ENCODE measurements at regions not wholly inside any gene's neighbourhood (a gene's known extent, or its start where the extent isn't known, plus 50 kb on each side); places are given as distances from the start of the nearest gene placed in this dataset.

- CTCF ChIA-PET: no interaction called here
- Mint-ChIP-seq H3K4me3 (no peak overlapping the region), H3K36me3 (ENCODE audit: low read depth) (no peaks in the 10 kb centered on the region), H3K4me1 (ENCODE audit: low read depth) (no peaks in the 10 kb centered on the region), H3K27ac (no peak overlapping the region), H3K27me3 (ENCODE audit: low read depth) (no peaks in the 10 kb centered on the region), H3K9me3 (peaks cover 2% of the 10 kb centered on the region)
- intact Hi-C loops (cut with micrococcal nuclease): no loop called here
- DNase-seq: no peak
Measured at GRCh38 chr6:94238868-94239267, 819.5 kb upstream of the EPHA7 start.

GRCh38 chr6:94227741-94228140 is 808.4 kb upstream of the EPHA7 start:
- H3K4me3 Mint-ChIP-seq: no peak overlapping the region
- no peak for DNase-seq
- intact Hi-C loops (cut with micrococcal nuclease): no loop called here

GRCh38 chr6:94217836-94218235 is 798.5 kb upstream of the EPHA7 start:
- H3K27ac Mint-ChIP-seq: no peak overlapping the region
- H3K4me1 Mint-ChIP-seq (ENCODE audit: low read depth): no peaks in the 10 kb centered on the region
- CTCF ChIA-PET: no interaction called here
- no peaks in the 10 kb centered on the region for H3K9me3 Mint-ChIP-seq
- H3K4me3 Mint-ChIP-seq: no peak overlapping the region
- H3K36me3 Mint-ChIP-seq (ENCODE audit: low read depth): no peaks in the 10 kb centered on the region
- no peaks in the 10 kb centered on the region for H3K27me3 Mint-ChIP-seq (ENCODE audit: low read depth)
- DNase-seq: no peak
- intact Hi-C loops (cut with micrococcal nuclease): no loop called here

More at GRCh38 chr6:94227741-94228140, 808.4 kb upstream of the EPHA7 start:
- no peaks in the 10 kb centered on the region for H3K36me3 Mint-ChIP-seq (ENCODE audit: low read depth)
- H3K9me3 Mint-ChIP-seq: peaks cover 3% of the 10 kb centered on the region
- H3K27ac Mint-ChIP-seq: no peak overlapping the region
- H3K27me3 Mint-ChIP-seq (ENCODE audit: low read depth): no peaks in the 10 kb centered on the region
- H3K4me1 Mint-ChIP-seq (ENCODE audit: low read depth): no peaks in the 10 kb centered on the region
- CTCF ChIA-PET: no interaction called here

- Mint-ChIP-seq H3K27ac (no peak overlapping the region), H3K4me3 (no peak overlapping the region), H3K36me3 (ENCODE audit: low read depth) (no peaks in the 10 kb centered on the region), H3K4me1 (ENCODE audit: low read depth) (no peaks in the 10 kb centered on the region), H3K9me3 (peaks cover 1% of the 10 kb centered on the region), H3K27me3 (ENCODE audit: low read depth) (no peaks in the 10 kb centered on the region)
- CTCF ChIA-PET: no interaction called here
- DNase-seq: no peak
- intact Hi-C loops (cut with micrococcal nuclease): no loop called here
Measured at GRCh38 chr6:94215552-94215951, 796.2 kb upstream of the EPHA7 start.

- DNase-seq: no peak
- no peak overlapping the region for H3K4me3 Mint-ChIP-seq
- peaks cover 1% of the 10 kb centered on the region for H3K9me3 Mint-ChIP-seq
- no peaks in the 10 kb centered on the region for H3K36me3 Mint-ChIP-seq (ENCODE audit: low read depth)
- H3K27me3 Mint-ChIP-seq (ENCODE audit: low read depth): no peaks in the 10 kb centered on the region
- no peak overlapping the region for H3K27ac Mint-ChIP-seq
- intact Hi-C loops (cut with micrococcal nuclease): no loop called here
- CTCF ChIA-PET: no interaction called here
- H3K4me1 Mint-ChIP-seq (ENCODE audit: low read depth): no peaks in the 10 kb centered on the region
Measured at GRCh38 chr6:94213226-94213625, 793.9 kb upstream of the EPHA7 start.

GRCh38 chr6:94196891-94197290 is 777.5 kb upstream of the EPHA7 start:
- CTCF ChIA-PET: no interaction called here
- no peak for DNase-seq
- Mint-ChIP-seq H3K27ac (no peak overlapping the region), H3K9me3 (peaks cover 2% of the 10 kb centered on the region), H3K36me3 (ENCODE audit: low read depth) (no peaks in the 10 kb centered on the region), H3K4me3 (no peak overlapping the region), H3K4me1 (ENCODE audit: low read depth) (no peaks in the 10 kb centered on the region), H3K27me3 (ENCODE audit: low read depth) (no peaks in the 10 kb centered on the region)
- intact Hi-C loops (cut with micrococcal nuclease): no loop called here

GRCh38 chr6:94190030-94190429 is 770.7 kb upstream of the EPHA7 start:
- H3K9me3 Mint-ChIP-seq: peaks cover 5% of the 10 kb centered on the region
- H3K4me3 Mint-ChIP-seq: no peak overlapping the region
- no peaks in the 10 kb centered on the region for H3K27me3 Mint-ChIP-seq (ENCODE audit: low read depth)
- intact Hi-C loops (cut with micrococcal nuclease): no loop called here
- no peaks in the 10 kb centered on the region for H3K4me1 Mint-ChIP-seq (ENCODE audit: low read depth)
- H3K27ac Mint-ChIP-seq: no peak overlapping the region
- CTCF ChIA-PET: no interaction called here
- no peak for DNase-seq
- no peaks in the 10 kb centered on the region for H3K36me3 Mint-ChIP-seq (ENCODE audit: low read depth)

GRCh38 chr6:94184666-94185464 is 765.5 kb upstream of the EPHA7 start:
- CTCF ChIA-PET: interaction anchor here (0.6 kb wide), 1 partner anchor 113 kb away, joined by 4 read pairs; no protein-coding TSS in a partner anchor
- DNase-seq: no peak
- H3K4me1 Mint-ChIP-seq (ENCODE audit: low read depth): no peaks in the 10 kb centered on the region
- intact Hi-C loops (cut with micrococcal nuclease): no loop called here
- H3K27ac Mint-ChIP-seq: no peak overlapping the region
- no peaks in the 10 kb centered on the region for H3K36me3 Mint-ChIP-seq (ENCODE audit: low read depth)
- no peak overlapping the region for H3K4me3 Mint-ChIP-seq
- peaks cover 13% of the 10 kb centered on the region for H3K9me3 Mint-ChIP-seq
- H3K27me3 Mint-ChIP-seq (ENCODE audit: low read depth): no peaks in the 10 kb centered on the region

GRCh38 chr6:94177429-94177828 is 758.1 kb upstream of the EPHA7 start:
- H3K4me1 Mint-ChIP-seq (ENCODE audit: low read depth): no peaks in the 10 kb centered on the region
- DNase-seq: no peak
- H3K27me3 Mint-ChIP-seq (ENCODE audit: low read depth): no peaks in the 10 kb centered on the region
- CTCF ChIA-PET: interaction anchor here (0.7 kb wide), 1 partner anchor 941 kb away, joined by 5 read pairs; no protein-coding TSS in a partner anchor
- intact Hi-C loops (cut with micrococcal nuclease): no loop called here
- no peak overlapping the region for H3K4me3 Mint-ChIP-seq
- H3K36me3 Mint-ChIP-seq (ENCODE audit: low read depth): no peaks in the 10 kb centered on the region
- H3K27ac Mint-ChIP-seq: no peak overlapping the region
- H3K9me3 Mint-ChIP-seq: no peaks in the 10 kb centered on the region

- intact Hi-C loops (cut with micrococcal nuclease): no loop called here
- CTCF ChIA-PET: no interaction called here
Measured at GRCh38 chr6:94175465-94175864, 756.1 kb upstream of the EPHA7 start.

GRCh38 chr6:94163877-94164276 is 744.5 kb upstream of the EPHA7 start:
- DNase-seq: no peak
- no peak overlapping the region for H3K27ac Mint-ChIP-seq
- no peak overlapping the region for H3K4me3 Mint-ChIP-seq
- intact Hi-C loops (cut with micrococcal nuclease): no loop called here
- H3K9me3 Mint-ChIP-seq: peaks cover 15% of the 10 kb centered on the region
- no peaks in the 10 kb centered on the region for H3K36me3 Mint-ChIP-seq (ENCODE audit: low read depth)
- CTCF ChIA-PET: no interaction called here
- H3K27me3 Mint-ChIP-seq (ENCODE audit: low read depth): no peaks in the 10 kb centered on the region
- H3K4me1 Mint-ChIP-seq (ENCODE audit: low read depth): no peaks in the 10 kb centered on the region

More at GRCh38 chr6:94175465-94175864, 756.1 kb upstream of the EPHA7 start:
- Mint-ChIP-seq H3K4me3 (no peak overlapping the region), H3K9me3 (peaks cover 7% of the 10 kb centered on the region), H3K27me3 (ENCODE audit: low read depth) (no peaks in the 10 kb centered on the region), H3K27ac (no peak overlapping the region), H3K36me3 (ENCODE audit: low read depth) (no peaks in the 10 kb centered on the region), H3K4me1 (ENCODE audit: low read depth) (no peaks in the 10 kb centered on the region)
- no peak for DNase-seq

GRCh38 chr6:94150886-94151285 is 731.5 kb upstream of the EPHA7 start:
- Mint-ChIP-seq H3K27me3 (ENCODE audit: low read depth) (no peaks in the 10 kb centered on the region), H3K36me3 (ENCODE audit: low read depth) (no peaks in the 10 kb centered on the region), H3K9me3 (peaks cover 7% of the 10 kb centered on the region), H3K4me3 (no peak overlapping the region), H3K4me1 (ENCODE audit: low read depth) (no peaks in the 10 kb centered on the region), H3K27ac (no peak overlapping the region)
- intact Hi-C loops (cut with micrococcal nuclease): no loop called here
- CTCF ChIA-PET: no interaction called here
- no peak for DNase-seq

GRCh38 chr6:94144807-94145206 is 725.4 kb upstream of the EPHA7 start:
- CTCF ChIA-PET: no interaction called here
- H3K36me3 Mint-ChIP-seq (ENCODE audit: low read depth): no peaks in the 10 kb centered on the region
- H3K27me3 Mint-ChIP-seq (ENCODE audit: low read depth): no peaks in the 10 kb centered on the region
- H3K27ac Mint-ChIP-seq: no peak overlapping the region
- peaks cover 2% of the 10 kb centered on the region for H3K9me3 Mint-ChIP-seq
- intact Hi-C loops (cut with micrococcal nuclease): no loop called here
- no peak for DNase-seq
- H3K4me1 Mint-ChIP-seq (ENCODE audit: low read depth): no peaks in the 10 kb centered on the region
- no peak overlapping the region for H3K4me3 Mint-ChIP-seq
